ENCODE measurements at regions not wholly inside any gene's neighbourhood (a gene's known extent, or its start where the extent isn't known, plus 50 kb on each side); places are given as distances from the start of the nearest gene placed in this dataset.

- no peak for ATAC-seq
- H3K27ac ChIP-seq, result no peak overlapping the region
- H3K36me3 ChIP-seq, result no peaks in the 10 kb centered on the region
- 56% methylated on average over 1 of the region's 1 CpG for WGBS (ENCODE audit: insufficient coverage, low coverage, low lambda C conversion rate, missing lambda C conversion rate)
- H3K27me3 ChIP-seq, result no peaks in the 10 kb centered on the region
- TF ChIP-seq POLR2A (IDR thresholded peaks at IDR 0.05), result no peak
- no peak for TF ChIP-seq CTCF (IDR thresholded peaks at IDR 0.05)
- DNase-seq, result no peak
- no peaks in the 10 kb centered on the region for H3K4me1 ChIP-seq
- no peak overlapping the region for H3K4me3 ChIP-seq
- intact Hi-C loops (cut with DNase I), result no loop called here
- no peaks in the 10 kb centered on the region for H3K9me3 ChIP-seq
These were observed 1008.8 kb downstream of the CNTNAP5 start for GRCh38 chr2:125033871-125034270.

DNA sequence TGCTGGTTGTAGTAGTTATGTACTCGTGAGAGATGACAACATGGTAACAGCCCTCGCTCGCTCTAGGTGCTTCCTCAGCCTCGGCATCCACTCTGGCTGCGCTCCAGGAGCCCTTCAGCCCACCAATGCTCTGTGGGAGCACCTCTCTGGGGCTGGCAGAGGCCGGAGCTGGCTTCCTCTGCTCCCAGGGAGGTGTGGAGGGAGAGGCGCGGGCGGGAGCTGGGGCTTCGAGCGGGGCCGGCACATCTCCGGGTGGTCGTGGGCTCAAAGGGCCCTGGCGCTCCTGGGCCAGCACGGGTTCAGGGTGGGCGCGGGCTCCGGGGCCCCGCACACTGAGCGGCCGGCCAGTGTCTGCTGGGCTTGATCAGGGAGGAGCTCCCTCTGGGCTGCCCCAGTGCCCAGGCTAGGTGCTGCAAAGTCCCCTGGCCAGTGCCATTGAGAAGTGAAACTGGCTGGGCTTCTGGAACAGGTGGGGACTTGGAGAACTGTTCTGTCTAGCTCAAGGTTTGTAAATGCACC lies 1012.1 kb downstream of the CNTNAP5 start:
- no peaks in the 10 kb centered on the region for H3K4me1 ChIP-seq
- H3K36me3 ChIP-seq, result no peaks in the 10 kb centered on the region
- TF ChIP-seq CTCF (IDR thresholded peaks at IDR 0.05) (no peak), POLR2A (IDR thresholded peaks at IDR 0.05) (no peak)
- no peak overlapping the region for H3K27ac ChIP-seq
- ATAC-seq, result no peak
- 89% methylated on average over 3 of the region's 22 CpGs for WGBS (ENCODE audit: insufficient coverage, low coverage, low lambda C conversion rate, missing lambda C conversion rate)
- intact Hi-C loops (cut with DNase I), result no loop called here
- H3K4me3 ChIP-seq, result no peak overlapping the region
- no peaks in the 10 kb centered on the region for H3K27me3 ChIP-seq
- H3K9me3 ChIP-seq, result no peaks in the 10 kb centered on the region
- DNase-seq, result no peak

DNA sequence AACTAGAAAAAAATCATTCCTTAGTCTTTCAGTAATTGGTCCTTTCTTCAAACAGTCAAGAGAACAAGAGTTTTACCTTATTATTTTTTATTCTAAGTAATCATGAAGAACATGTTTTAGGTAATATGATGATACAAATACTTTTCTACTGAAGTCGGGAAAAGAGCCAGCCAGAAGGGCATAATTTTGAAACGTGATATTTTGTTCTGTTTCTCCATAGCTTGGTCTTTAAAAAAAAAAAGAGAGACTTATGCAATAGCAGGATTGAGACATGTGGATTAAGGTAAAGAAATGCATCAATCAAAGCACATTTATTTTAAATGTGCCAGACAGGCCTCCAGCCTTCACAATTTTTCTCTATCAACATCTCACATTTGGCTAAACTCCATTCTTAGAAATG lies 1016.8 kb downstream of the CNTNAP5 start:
- no peaks in the 10 kb centered on the region for H3K36me3 ChIP-seq
- TF ChIP-seq POLR2A (IDR thresholded peaks at IDR 0.05), result no peak
- no peak for TF ChIP-seq CTCF (IDR thresholded peaks at IDR 0.05)
- DNase-seq (no peak), ATAC-seq (no peak)
- H3K9me3 ChIP-seq, result no peaks in the 10 kb centered on the region
- no peaks in the 10 kb centered on the region for H3K4me1 ChIP-seq
- H3K4me3 ChIP-seq, result no peak overlapping the region
- WGBS (ENCODE audit: insufficient coverage, low coverage, low lambda C conversion rate, missing lambda C conversion rate), result 57% methylated on average over 2 of the region's 2 CpGs
- intact Hi-C loops (cut with DNase I), result no loop called here
- H3K27me3 ChIP-seq, result no peaks in the 10 kb centered on the region
- no peak overlapping the region for H3K27ac ChIP-seq

DNA sequence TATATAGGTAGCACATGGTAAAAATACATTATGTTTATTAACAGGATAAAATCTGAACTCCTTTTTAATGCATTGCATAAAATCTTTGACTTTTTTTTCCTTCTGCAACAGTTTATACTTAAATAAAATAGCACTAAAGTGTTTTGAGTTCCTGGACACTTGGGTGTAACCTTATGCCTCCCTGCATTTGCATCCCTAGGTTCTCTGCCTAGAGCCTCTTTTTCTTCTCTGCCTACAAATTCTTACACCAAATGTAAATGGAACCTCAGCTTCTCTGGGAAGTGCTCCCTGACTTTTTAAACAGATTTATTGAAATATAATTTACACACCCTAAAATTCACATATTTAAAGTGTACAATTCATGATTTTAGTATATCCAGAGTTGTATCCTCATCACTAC lies 1017.6 kb downstream of the CNTNAP5 start:
- H3K9me3 ChIP-seq, result no peaks in the 10 kb centered on the region
- no peak overlapping the region for H3K4me3 ChIP-seq
- no peak for DNase-seq
- H3K27me3 ChIP-seq, result no peaks in the 10 kb centered on the region
- no peak for TF ChIP-seq POLR2A (IDR thresholded peaks at IDR 0.05)
- TF ChIP-seq CTCF (IDR thresholded peaks at IDR 0.05), result no peak
- H3K36me3 ChIP-seq, result no peaks in the 10 kb centered on the region
- no peaks in the 10 kb centered on the region for H3K4me1 ChIP-seq
- intact Hi-C loops (cut with DNase I), result no loop called here
- H3K27ac ChIP-seq, result no peak overlapping the region
- no peak for ATAC-seq

Measured in right lobe of liver (tissue), 6 donors.